SU-DHL-6 (cell line): ENCODE measurements at regions not wholly inside any gene's neighbourhood (a gene's known extent, or its start where the extent isn't known, plus 50 kb on each side); places are given as distances from the start of the nearest gene placed in this dataset.

Experiments used
- CTCF ChIP-seq: fragments of 200-600 bp; sonication (generic); IDR thresholded peaks from one replicate; pipeline ENCODE4 v1.5.1; 2017; ENCODE audit warnings: antibody characterized with exemption, mild to moderate bottlenecking, low read length, moderate library complexity; ENCODE audit not compliant: insufficient read depth, poor library complexity, severe bottlenecking
- EZH2phosphoT487 ChIP-seq: fragments of 200-600 bp; sonication (generic), shearing (Covaris generic); conservative IDR thresholded peaks from 2 replicates; pipeline ENCODE4 v1.6.1; 2018; ENCODE audit warnings: mild to moderate bottlenecking, antibody characterized with exemption, low read length, moderate library complexity, mixed read lengths

- TF ChIP-seq CTCF (no peak), EZH2phosphoT487 (no peak)
Observed at GRCh38 chr5:34600118-34600493, 56.0 kb upstream of the RAI14 start.
